ENCODE measurements at regions not wholly inside any gene's neighbourhood (a gene's known extent, or its start where the extent isn't known, plus 50 kb on each side); places are given as distances from the start of the nearest gene placed in this dataset.
"Not testable (repeated sequence)": the region's sequence is repeated elsewhere in the genome, so short reads cannot be mapped to it uniquely, and the experiment has no call there.

- not testable (repeated sequence) for DNase-seq
These were observed 951.0 kb upstream of the C9orf72 start for GRCh38 chr9:28524309-28524708.

GRCh38 chr9:28528049-28528448 lies 954.8 kb upstream of the C9orf72 start:
- no peak for DNase-seq

- DNase-seq: no peak
These were observed 964.9 kb upstream of the C9orf72 start for GRCh38 chr9:28538132-28538531.

- DNase-seq: no peak
These were observed 966.3 kb upstream of the C9orf72 start for GRCh38 chr9:28539434-28540070.

GRCh38 chr9:28542928-28543327 lies 969.6 kb upstream of the C9orf72 start:
- no peak for DNase-seq

- no peak for DNase-seq
These were observed 974.2 kb upstream of the C9orf72 start for GRCh38 chr9:28547527-28547926.

- DNase-seq: no peak
These were observed 990.1 kb upstream of the C9orf72 start for GRCh38 chr9:28563291-28563934.

- no peak for DNase-seq
These were observed 1010.6 kb upstream of the C9orf72 start for GRCh38 chr9:28583832-28584231.

- DNase-seq: no peak
These were observed 1011.3 kb upstream of the C9orf72 start for GRCh38 chr9:28584542-28584941.

GRCh38 chr9:28587052-28587451 lies 1013.8 kb upstream of the C9orf72 start:
- DNase-seq: no peak

GRCh38 chr9:28598408-28598807 lies 1025.1 kb upstream of the C9orf72 start:
- no peak for DNase-seq

- DNase-seq: no peak
These were observed 1026.9 kb upstream of the C9orf72 start for GRCh38 chr9:28600226-28600625.

- DNase-seq: no peak
These were observed 1034.6 kb upstream of the C9orf72 start for GRCh38 chr9:28607843-28608242.

- DNase-seq: no peak
These were observed 1037.1 kb upstream of the C9orf72 start for GRCh38 chr9:28610339-28610738.

- DNase-seq: no peak
These were observed 1043.0 kb upstream of the C9orf72 start for GRCh38 chr9:28616310-28616709.

- DNase-seq: no peak
These were observed 1046.7 kb upstream of the C9orf72 start for GRCh38 chr9:28620011-28620410.

- no peak for DNase-seq
These were observed 1047.4 kb upstream of the C9orf72 start for GRCh38 chr9:28620661-28621060.

GRCh38 chr9:28624771-28625170 lies 1051.5 kb upstream of the C9orf72 start:
- DNase-seq: no peak

GRCh38 chr9:28628031-28628430 lies 1054.8 kb upstream of the C9orf72 start:
- DNase-seq: no peak

GRCh38 chr9:28648723-28649122 lies 1075.4 kb upstream of the C9orf72 start:
- no peak for DNase-seq

- no peak for DNase-seq
These were observed 1077.0 kb upstream of the C9orf72 start for GRCh38 chr9:28650327-28650726.

GRCh38 chr9:28651050-28651722 lies 1077.9 kb upstream of the C9orf72 start:
- no peak for DNase-seq

GRCh38 chr9:28653216-28653615 lies 1079.9 kb upstream of the C9orf72 start:
- DNase-seq: no peak

GRCh38 chr9:28656727-28657126 lies 1083.4 kb upstream of the C9orf72 start:
- DNase-seq: no peak
